Endothelial cell (in vitro differentiated cells): ENCODE measurements at regions not wholly inside any gene's neighbourhood (a gene's known extent, or its start where the extent isn't known, plus 50 kb on each side); places are given as distances from the start of the nearest gene placed in this dataset.

Source experiments
- DNase-seq: peaks from one replicate; pipeline ENCODE4 v3.0.0; 2021; ENCODE audit warnings: low spot score
- H3K27ac Mint-ChIP-seq: one replicate; pipeline ENCODE4 v1.8.0; 2021; ENCODE audit warnings: mixed read lengths, inconsistent platforms; ENCODE audit not compliant: unreplicated experiment
- H3K27me3 Mint-ChIP-seq: one replicate; pipeline ENCODE4 v1.8.0; 2021; ENCODE audit warnings: mild to moderate bottlenecking, moderate library complexity, mixed read lengths, inconsistent platforms; ENCODE audit not compliant: unreplicated experiment
- H3K36me3 Mint-ChIP-seq: one replicate; pipeline ENCODE4 v1.8.0; 2021; ENCODE audit warnings: mild to moderate bottlenecking, low read depth, mixed read lengths, inconsistent platforms; ENCODE audit not compliant: unreplicated experiment
- H3K4me1 Mint-ChIP-seq: one replicate; pipeline ENCODE4 v1.8.0; 2021; ENCODE audit warnings: mild to moderate bottlenecking, mixed read lengths, inconsistent platforms; ENCODE audit not compliant: unreplicated experiment
- H3K4me3 Mint-ChIP-seq: one replicate; pipeline ENCODE4 v1.8.0; 2021; ENCODE audit warnings: mild to moderate bottlenecking, mixed read lengths, inconsistent platforms; ENCODE audit not compliant: unreplicated experiment
- H3K9me3 Mint-ChIP-seq: one replicate; pipeline ENCODE4 v1.8.0; 2021; ENCODE audit warnings: mixed read lengths, inconsistent platforms; ENCODE audit not compliant: unreplicated experiment
- TF ChIP-seq, protein P1 (sequence below): fragments of 200-600 bp; sonication (generic); IDR thresholded peaks from one replicate; pipeline ENCODE4 v1.5.0; 2021; ENCODE audit warnings: antibody characterized with exemption; ENCODE audit not compliant: unreplicated experiment

DNA sequence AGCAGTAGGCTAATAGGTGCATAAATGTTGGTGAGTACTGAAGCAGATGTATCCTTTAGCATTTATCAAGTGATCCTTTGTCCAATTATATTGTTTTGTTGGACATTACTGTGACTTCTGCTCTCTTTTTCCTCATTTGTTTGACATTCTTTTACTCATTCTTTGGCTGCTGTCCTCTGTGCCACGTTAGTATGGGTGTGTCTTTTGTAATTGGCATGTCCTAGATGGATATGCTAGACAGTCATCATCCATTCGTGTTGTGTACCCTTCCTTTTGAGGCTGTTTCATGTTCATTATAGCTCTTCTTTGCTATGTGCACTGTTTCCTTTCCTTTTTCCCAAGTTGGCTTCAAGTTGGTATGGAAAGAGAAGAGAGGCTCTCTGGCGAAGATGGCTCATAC, 284.7 kb downstream of the CYP26B1 start:
- Mint-ChIP-seq H3K27me3 (peaks cover 4% of the 10 kb centered on the region), H3K4me1 (no peaks in the 10 kb centered on the region), H3K9me3 (no peaks in the 10 kb centered on the region), H3K4me3 (no peak overlapping the region), H3K27ac (no peak overlapping the region), H3K36me3 (peaks cover 8% of the 10 kb centered on the region)
- no peak for DNase-seq
- TF ChIP-seq, protein P1, sequence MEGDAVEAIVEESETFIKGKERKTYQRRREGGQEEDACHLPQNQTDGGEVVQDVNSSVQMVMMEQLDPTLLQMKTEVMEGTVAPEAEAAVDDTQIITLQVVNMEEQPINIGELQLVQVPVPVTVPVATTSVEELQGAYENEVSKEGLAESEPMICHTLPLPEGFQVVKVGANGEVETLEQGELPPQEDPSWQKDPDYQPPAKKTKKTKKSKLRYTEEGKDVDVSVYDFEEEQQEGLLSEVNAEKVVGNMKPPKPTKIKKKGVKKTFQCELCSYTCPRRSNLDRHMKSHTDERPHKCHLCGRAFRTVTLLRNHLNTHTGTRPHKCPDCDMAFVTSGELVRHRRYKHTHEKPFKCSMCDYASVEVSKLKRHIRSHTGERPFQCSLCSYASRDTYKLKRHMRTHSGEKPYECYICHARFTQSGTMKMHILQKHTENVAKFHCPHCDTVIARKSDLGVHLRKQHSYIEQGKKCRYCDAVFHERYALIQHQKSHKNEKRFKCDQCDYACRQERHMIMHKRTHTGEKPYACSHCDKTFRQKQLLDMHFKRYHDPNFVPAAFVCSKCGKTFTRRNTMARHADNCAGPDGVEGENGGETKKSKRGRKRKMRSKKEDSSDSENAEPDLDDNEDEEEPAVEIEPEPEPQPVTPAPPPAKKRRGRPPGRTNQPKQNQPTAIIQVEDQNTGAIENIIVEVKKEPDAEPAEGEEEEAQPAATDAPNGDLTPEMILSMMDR = no peak

DNA sequence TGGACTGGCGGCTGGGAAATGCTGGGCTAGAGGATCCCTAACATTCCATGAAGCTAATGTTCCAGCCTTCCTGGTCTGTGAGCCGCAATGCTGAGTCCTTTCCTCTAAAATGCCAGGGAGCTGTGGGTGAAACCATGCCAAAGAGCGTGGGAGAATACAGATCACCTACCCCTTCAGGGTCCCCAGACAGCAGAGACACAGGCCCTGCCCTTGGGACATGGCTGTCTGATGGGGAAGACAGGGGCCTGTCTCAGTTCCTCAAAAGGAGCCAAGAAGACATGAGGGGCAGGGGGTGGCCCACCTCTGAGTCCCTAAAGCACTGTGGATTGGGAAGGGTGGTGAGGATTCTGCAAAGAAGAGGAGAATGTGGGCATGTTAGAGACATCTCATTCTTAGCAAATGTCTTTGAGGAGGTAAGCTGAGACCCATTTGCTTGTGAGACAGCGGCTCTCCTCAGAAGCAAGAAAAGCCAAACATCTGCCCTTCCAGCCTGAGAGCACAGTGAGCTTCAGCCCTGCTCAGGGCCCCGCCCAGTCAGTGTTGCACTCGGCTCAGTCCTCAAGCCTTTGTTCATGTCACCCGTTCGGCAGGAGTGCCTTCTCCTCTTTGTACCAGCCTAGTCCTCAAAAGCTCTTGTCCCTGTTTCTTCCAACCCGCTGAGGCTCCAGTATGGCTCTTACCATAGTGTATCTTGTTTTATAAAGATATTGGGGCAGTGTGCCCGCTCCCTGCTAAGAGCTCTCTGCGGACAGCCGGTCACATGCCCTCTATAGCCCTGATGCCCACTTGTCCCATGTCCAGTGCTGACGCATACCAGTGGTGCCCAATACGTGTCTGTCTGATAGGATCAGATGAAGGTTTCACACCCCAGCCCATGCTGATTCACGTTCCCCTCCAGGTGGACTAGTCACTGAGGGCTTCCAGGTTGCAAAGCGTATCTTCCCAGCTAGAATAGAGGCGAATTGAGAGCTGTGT, 286.2 kb downstream of the CYP26B1 start:
- H3K36me3 Mint-ChIP-seq = peaks cover 8% of the 10 kb centered on the region
- H3K4me3 Mint-ChIP-seq = no peak overlapping the region
- TF ChIP-seq, protein P1 = no peak
- H3K27me3 Mint-ChIP-seq = peaks cover 4% of the 10 kb centered on the region
- H3K27ac Mint-ChIP-seq = no peak overlapping the region
- H3K9me3 Mint-ChIP-seq = no peaks in the 10 kb centered on the region
- no peak for DNase-seq
- H3K4me1 Mint-ChIP-seq = no peaks in the 10 kb centered on the region

DNA sequence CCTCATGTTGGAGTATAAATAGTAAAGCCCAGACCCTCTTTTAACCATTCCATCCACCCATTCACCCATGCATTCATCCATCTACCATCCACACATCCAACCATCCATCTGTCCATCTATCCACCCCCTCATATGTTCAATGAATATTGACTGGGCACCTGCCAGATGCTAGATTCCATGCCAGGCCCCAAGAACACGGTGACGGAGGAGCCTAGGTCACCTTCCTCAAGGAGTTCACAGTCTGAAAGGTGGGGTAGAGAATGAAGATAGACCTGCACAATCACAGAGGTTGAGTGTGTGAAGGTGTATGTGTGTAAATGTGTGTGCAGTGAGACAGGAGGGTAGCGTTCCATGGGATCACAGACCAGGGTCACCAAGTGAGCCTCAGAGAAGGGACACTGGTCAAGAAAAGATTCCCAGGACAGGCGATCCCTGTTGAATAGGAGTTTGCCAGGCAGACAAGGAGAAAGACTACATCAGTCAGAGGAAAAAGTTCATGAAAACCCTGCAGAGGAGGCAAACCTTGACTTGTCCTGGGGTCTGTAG, 287.2 kb downstream of the CYP26B1 start:
- H3K27ac Mint-ChIP-seq = no peak overlapping the region
- no peak for DNase-seq
- peak overlapping the region; percentile 26 for H3K4me3 Mint-ChIP-seq
- no peaks in the 10 kb centered on the region for H3K4me1 Mint-ChIP-seq
- no peaks in the 10 kb centered on the region for H3K9me3 Mint-ChIP-seq
- TF ChIP-seq, protein P1 = no peak
- peaks cover 13% of the 10 kb centered on the region for H3K36me3 Mint-ChIP-seq
- H3K27me3 Mint-ChIP-seq = peaks cover 4% of the 10 kb centered on the region

DNA sequence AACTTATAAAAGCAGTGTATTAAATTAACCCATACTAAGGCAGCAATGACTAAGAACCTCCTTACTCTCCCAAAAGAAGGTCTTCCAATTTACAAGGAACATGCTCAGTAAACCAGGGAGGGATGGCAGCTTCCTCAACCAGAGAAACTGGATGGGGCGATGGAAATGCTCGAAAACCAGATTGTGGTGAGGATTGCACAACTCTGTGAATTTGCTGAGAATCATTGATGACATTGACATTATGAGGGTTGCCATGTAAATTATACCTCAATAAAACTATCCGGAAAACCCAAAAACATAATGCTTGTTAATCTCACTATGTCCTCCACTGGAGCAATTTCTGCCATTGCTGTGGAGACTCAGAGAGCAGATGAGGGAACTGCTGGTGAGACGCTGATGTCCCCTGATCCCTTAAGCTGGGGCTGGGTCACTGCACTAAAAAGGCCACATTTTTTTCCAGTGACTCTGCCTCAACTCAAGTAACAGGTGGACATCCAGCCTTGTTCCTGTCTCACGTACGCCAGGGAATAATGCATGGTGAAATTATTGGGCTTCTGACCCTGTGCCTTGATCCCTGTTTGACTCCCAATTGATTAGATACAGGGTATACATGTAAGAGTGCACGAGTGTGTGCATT, 288.3 kb downstream of the CYP26B1 start:
- DNase-seq = no peak
- H3K27me3 Mint-ChIP-seq = peaks cover 7% of the 10 kb centered on the region
- no peak overlapping the region for H3K4me3 Mint-ChIP-seq
- TF ChIP-seq, protein P1 = no peak
- H3K9me3 Mint-ChIP-seq = no peaks in the 10 kb centered on the region
- peaks cover 13% of the 10 kb centered on the region for H3K36me3 Mint-ChIP-seq
- H3K4me1 Mint-ChIP-seq = no peaks in the 10 kb centered on the region
- H3K27ac Mint-ChIP-seq = no peak overlapping the region
